HG02623 (cell line): ENCODE measurements at regions not wholly inside any gene's neighbourhood (a gene's known extent, or its start where the extent isn't known, plus 50 kb on each side); places are given as distances from the start of the nearest gene placed in this dataset.
"Not testable (repeated sequence)": the region's sequence is repeated elsewhere in the genome, so short reads cannot be mapped to it uniquely, and the experiment has no call there.

ENCODE experiments used
- ATAC-seq: cut with Tn5 transposase; IDR thresholded peaks from one replicate; pipeline ENCODE4 v1.9.1; 2021; ENCODE audit warnings: moderate library complexity; ENCODE audit not compliant: unreplicated experiment

- no peak for ATAC-seq
These were observed 329.3 kb upstream of the FZD8 start for GRCh38 chr10:35971397-35971796.

DNA sequence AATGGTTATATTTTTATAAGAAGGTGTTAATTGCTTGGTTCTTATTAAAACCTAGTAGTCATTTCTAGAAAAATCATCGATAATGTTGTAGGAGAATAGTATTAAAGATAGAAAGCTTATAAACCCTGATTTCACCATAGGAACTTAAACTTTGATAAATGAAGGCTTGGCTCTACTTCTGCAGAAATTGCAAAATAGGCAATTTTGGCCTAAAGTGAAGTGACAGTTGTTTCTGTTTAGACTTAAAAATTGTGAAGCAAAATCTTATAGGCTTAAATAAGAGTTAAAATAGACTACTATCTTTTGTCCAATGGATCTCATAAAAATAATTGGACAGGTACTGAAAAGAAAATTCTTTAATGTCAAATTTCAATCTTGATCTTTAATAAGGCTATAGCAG is 321.6 kb upstream of the FZD8 start:
- ATAC-seq, result no peak

- ATAC-seq, result no peak
These were observed 319.4 kb upstream of the FZD8 start for GRCh38 chr10:35961501-35961900.

DNA sequence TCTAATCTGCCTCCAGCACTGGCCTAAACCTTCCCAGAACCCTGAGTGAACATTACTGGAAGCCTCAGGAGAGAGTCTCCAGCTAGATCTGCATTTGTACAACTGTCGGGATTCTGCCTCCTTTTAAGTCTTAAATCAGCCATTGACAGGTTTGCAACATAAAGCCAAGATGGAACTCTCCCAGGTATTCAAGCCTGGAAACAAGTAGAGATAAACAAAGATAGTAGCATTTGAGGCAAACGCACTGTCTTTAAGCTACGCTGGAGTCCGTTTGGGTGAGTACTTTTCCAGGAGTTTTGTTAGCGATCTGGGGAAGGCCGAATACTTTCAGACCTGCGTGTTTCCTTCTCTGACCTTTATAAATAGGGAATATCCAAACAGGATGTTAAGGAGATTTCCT is 317.2 kb upstream of the FZD8 start:
- no peak for ATAC-seq

- not testable (repeated sequence) for ATAC-seq
These were observed 316.5 kb upstream of the FZD8 start for GRCh38 chr10:35958609-35959008.

GRCh38 chr10:35950701-35951100 is 308.6 kb upstream of the FZD8 start:
- no peak for ATAC-seq

GRCh38 chr10:35950226-35950625 is 308.1 kb upstream of the FZD8 start:
- ATAC-seq, result no peak

GRCh38 chr10:35949811-35950211 is 307.7 kb upstream of the FZD8 start:
- no peak for ATAC-seq

- ATAC-seq, result no peak
These were observed 304.5 kb upstream of the FZD8 start for GRCh38 chr10:35946556-35946955.

DNA sequence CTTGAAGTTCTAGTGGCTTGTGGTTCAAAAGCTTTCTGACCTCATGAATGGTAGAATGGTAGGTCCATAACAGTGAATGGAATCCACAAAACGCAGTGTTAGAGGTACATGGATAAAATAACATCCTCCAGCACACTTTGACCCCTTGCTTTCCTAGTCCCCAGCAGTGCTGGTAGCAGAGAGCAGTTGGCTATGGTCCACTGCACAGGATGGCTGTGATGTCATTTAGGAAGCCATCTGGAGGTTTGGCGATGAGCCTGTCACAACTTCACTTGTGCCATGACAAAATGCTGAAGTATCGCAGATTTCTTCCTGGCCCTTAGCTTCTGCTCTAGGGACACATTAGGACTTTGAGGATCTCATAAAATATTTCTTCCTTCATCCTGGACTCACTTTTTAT is 300.0 kb upstream of the FZD8 start:
- no peak for ATAC-seq

GRCh38 chr10:35940141-35941041 is 298.3 kb upstream of the FZD8 start:
- ATAC-seq, result no peak

GRCh38 chr10:35938160-35938559 is 296.1 kb upstream of the FZD8 start:
- ATAC-seq, result no peak

GRCh38 chr10:35937546-35937945 is 295.4 kb upstream of the FZD8 start:
- no peak for ATAC-seq

DNA sequence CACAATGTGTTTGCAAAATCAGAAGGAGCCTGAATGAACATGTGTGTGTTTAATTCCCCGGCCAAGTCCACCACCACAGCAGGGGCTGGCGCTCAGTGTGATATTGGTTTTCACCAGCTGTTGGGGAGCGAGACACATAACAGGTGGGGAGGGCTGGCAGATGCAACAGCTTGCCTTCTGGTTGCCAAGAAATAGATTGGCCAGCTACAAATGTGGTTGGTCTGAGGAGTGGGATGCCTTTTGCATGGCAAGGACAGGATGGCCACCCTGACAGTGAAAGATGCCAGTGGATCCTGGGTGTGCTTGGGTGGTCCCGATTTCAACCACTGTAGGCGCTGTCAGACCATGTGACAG is 292.5 kb upstream of the FZD8 start:
- ATAC-seq, result no peak

DNA sequence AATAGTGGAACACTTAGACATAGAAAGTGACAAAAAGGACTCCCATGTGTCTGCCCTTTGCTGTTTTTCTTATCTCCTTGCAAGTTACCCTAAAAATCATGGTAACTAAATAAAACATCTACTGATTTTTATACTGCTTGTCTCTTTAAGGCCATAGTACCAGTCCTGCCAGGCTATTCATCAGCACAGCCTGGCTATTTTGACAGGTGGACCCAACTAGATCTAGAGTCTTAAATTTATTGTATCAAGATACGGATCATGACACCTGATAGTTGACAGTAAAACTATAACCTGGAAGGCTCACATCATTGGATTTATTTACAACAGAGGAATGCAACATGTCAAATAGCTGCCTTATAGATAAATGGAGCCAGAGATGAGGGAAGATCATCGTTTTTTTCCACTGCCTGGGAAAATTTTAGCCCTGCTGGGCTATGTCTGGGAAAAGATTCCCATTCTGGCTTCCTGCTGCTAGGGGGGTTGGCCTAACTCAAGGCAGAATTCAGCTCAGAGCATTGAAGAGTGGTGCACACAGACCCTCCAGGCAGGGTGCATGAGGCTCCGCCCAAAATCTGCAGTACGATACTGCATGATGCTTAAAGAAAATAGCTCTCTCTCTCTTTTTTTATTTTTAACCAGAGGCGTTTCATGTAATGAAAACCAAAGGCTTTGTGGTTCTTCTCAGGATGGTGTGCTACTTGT is 292.0 kb upstream of the FZD8 start:
- ATAC-seq, result no peak

DNA sequence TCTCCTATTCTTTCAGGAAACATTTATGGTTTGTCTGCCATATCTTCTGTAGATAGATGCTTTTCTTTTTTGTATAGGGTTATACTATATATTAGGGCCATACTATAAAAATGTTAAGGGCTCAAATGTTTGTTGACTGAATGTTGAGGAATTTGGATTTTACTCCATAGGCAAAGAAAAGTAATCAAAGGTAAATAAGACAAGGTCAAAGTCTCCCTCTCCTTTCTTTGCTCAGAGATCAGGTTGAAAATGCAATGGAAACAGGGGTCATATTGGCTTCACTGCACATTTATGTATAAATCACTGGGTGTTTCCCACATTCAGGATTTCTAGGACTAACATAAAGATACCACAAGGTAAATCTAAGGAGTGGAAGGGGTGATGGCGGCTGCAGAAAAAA is 291.4 kb upstream of the FZD8 start:
- no peak for ATAC-seq

DNA sequence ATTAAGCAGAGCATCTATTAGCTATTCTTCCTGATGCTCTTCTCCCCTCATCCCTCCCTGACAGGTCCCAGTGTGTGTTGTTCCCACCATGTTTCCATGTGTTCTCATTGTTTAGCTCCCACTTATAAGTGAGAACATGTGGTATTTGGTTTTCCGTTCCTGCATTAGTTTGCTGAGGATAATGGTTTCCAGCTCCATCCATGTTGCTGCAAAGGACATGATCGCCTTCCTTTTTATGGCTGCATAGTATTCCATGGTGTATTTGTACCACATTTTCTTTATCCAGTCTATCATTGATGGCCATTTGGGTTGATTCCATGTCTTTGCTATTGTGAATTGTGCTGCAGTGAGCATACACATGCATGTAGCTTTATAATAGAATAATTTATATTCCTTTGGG is 287.9 kb upstream of the FZD8 start:
- ATAC-seq, result not testable (repeated sequence)

DNA sequence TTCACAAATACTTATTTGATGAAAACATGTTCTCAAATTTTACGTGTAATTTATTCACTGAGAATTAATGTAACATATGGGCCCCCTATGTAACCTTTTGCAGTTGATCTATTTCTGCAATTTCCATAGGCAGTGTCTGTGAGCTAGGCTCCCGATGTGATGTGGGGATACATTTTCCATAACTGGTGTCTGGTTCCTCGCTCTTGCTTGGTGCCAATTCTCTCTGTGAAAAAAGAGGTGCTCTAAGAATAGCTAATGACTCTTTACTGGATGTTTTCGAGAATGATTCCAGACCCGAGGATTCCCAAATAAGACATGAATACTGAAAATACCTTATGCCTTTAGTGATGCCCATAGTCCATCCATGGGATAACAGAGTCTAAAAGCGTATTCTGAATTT is 286.7 kb upstream of the FZD8 start:
- ATAC-seq, result no peak

DNA sequence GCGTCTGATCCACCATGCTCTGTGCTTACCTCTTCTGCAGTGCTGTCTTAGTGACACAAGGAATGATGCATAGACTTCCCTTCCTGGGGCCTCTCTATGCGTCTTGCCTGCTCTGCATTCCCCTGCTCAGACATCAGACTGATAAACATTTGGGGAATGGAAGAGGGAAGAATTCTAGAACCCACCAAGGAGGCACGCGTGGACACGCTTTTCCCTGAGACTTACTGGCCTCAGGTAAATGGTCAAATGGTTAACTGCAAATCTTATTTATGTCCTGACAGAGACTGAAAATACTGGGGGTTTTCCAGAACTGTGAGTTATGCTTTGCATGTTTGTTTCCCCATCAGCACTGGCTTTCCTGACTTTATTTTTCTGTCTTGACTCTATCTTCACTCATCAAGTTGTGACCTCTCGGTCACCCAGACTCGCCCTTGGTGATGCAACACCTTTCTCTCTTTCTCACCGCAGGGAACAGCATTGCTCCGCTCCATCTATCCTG is 285.9 kb upstream of the FZD8 start:
- peak; percentile 42 for ATAC-seq

DNA sequence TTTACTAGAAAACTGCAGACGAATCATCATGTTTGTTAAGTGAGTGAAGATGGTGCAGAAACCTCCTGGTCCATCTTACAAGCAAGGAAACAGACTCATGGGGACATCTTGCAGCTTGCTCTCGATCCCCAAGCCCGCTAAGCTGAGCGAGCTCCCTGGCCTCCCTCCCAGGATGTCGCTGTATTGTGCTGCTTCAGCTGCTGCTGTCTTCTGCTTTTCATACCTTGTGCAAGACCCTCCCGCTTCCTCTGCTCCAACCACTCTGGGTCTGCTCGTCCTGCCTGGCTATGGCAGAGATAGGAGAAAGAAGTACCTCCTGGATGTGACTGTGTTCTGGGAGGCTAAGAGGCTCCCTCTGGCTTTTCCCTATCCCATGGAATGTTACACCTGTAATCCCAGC is 285.2 kb upstream of the FZD8 start:
- ATAC-seq, result no peak

GRCh38 chr10:35926846-35927245 is 284.8 kb upstream of the FZD8 start:
- no peak for ATAC-seq

- no peak for ATAC-seq
These were observed 283.4 kb upstream of the FZD8 start for GRCh38 chr10:35925493-35925892.
